ENCODE measurements at regions not wholly inside any gene's neighbourhood (a gene's known extent, or its start where the extent isn't known, plus 50 kb on each side); places are given as distances from the start of the nearest gene placed in this dataset.

DNA sequence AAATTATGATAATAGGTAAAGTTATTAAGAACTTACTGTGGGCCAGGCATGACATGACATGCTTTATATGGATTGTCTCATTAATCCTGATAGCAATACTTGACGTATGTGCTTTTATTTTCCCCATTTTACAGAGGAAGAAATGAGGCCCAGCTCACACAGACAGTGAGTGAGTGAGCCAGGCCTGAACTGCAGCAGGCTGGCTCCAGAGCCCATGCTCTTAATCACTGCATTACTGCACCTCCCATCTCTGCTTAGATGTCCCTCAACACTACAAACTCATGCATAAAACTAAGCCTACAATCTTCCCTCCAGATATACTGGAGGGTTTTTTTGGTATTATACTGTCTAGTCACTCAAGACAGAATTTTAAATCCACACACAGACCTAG is 68.5 kb upstream of the OSBPL3 start:
- TF ChIP-seq CTCF (IDR thresholded peaks at IDR 0.05; ENCODE audit: insufficient read depth, low read depth, low read length): no peak
- TF ChIP-seq EZH2 (IDR thresholded peaks at IDR 0.05; ENCODE audit: insufficient read depth, low read length): no peak
